DND-41 (cell line): ENCODE measurements at regions not wholly inside any gene's neighbourhood (a gene's known extent, or its start where the extent isn't known, plus 50 kb on each side); places are given as distances from the start of the nearest gene placed in this dataset.

ENCODE experiments used
- ATAC-seq: fragments of 200-7000 bp; cut with Tn5 transposase; 3 replicates; pipeline ENCODE4 v1.9.1; 2021; ENCODE audit warnings: low read depth; ENCODE audit not compliant: insufficient read depth
- DNase-seq: peaks from one replicate; pipeline ENCODE4 v3.0.0-alpha.2; 2020
- H2AFZ ChIP-seq: 2 replicates; pipeline ENCODE4 v1.6.0; 2012; ENCODE audit warnings: low read depth, low read length
- H3K27ac ChIP-seq: 2 replicates; pipeline ENCODE4 v1.5.1; 2012; ENCODE audit warnings: low read length, inconsistent platforms
- H3K27me3 ChIP-seq: fragments of 200-600 bp; sonication (generic); 2 replicates; pipeline ENCODE4 v1.6.0; 2012; ENCODE audit warnings: low read length, mild to moderate bottlenecking, inconsistent platforms; ENCODE audit not compliant: insufficient read depth, poor library complexity
- H3K36me3 ChIP-seq: 2 replicates; pipeline ENCODE4 v1.5.1; 2012; ENCODE audit warnings: low read length, inconsistent platforms; ENCODE audit not compliant: insufficient read depth
- H3K4me1 ChIP-seq: 2 replicates; pipeline ENCODE4 v1.5.1; 2012; ENCODE audit warnings: mild to moderate bottlenecking, low read length; ENCODE audit not compliant: insufficient read depth
- H3K4me2 ChIP-seq: 2 replicates; pipeline ENCODE4 v1.6.0; 2012; ENCODE audit warnings: mild to moderate bottlenecking, moderate library complexity, low read length, inconsistent platforms; ENCODE audit not compliant: insufficient read depth
- H3K4me3 ChIP-seq, 2 experiments: fragments of 200-600 bp in 1 of 2; shearing (Covaris generic) in 1 of 2; 2 replicates each; pipeline ENCODE4 v1.5.1; 2012 to 2016; ENCODE audit warnings: inconsistent platforms in 2 of 2, low read length in 2 of 2, mild to moderate bottlenecking in 2 of 2, low read depth in 1 of 2, moderate library complexity in 1 of 2
- H3K79me2 ChIP-seq: 2 replicates; pipeline ENCODE4 v1.6.0; 2012; ENCODE audit warnings: low read length, inconsistent platforms; ENCODE audit not compliant: insufficient read depth
- H3K9ac ChIP-seq: 2 replicates; pipeline ENCODE4 v1.6.0; 2012; ENCODE audit warnings: low read depth, mild to moderate bottlenecking, inconsistent platforms, low read length, moderate library complexity
- H3K9me3 ChIP-seq: 2 replicates; pipeline ENCODE4 v1.5.1; 2012; ENCODE audit warnings: low read length, moderate library complexity, mild to moderate bottlenecking, inconsistent platforms; ENCODE audit not compliant: insufficient read depth, severe bottlenecking
- H4K20me1 ChIP-seq: 2 replicates; pipeline ENCODE4 v1.6.0; 2012; ENCODE audit warnings: low read length; ENCODE audit not compliant: insufficient read depth
- CTCF ChIP-seq: IDR thresholded peaks from 2 replicates; pipeline ENCODE4 v1.5.1; 2012; ENCODE audit warnings: borderline replicate concordance, low read length, moderate library complexity, mild to moderate bottlenecking; ENCODE audit not compliant: poor library complexity, severe bottlenecking; ENCODE audit errors: extremely low read depth
- EZH2 ChIP-seq: IDR thresholded peaks from 3 replicates; pipeline ENCODE4 v1.6.1; 2012; ENCODE audit warnings: borderline replicate concordance, low read depth, mild to moderate bottlenecking, moderate library complexity, low read length, inconsistent platforms; ENCODE audit not compliant: severe bottlenecking

GRCh38 chr2:10245661-10246060 lies 57.0 kb upstream of the HPCAL1 start:
- no peak overlapping the region for H3K9ac ChIP-seq
- no peaks in the 10 kb centered on the region for H3K4me1 ChIP-seq
- ATAC-seq (no peak), DNase-seq (no peak)
- H3K27ac ChIP-seq: no peak overlapping the region
- no peaks in the 10 kb centered on the region for H3K27me3 ChIP-seq
- no peaks in the 10 kb centered on the region for H3K36me3 ChIP-seq
- H4K20me1 ChIP-seq: no peaks in the 10 kb centered on the region
- peaks cover 10% of the 10 kb centered on the region for H3K9me3 ChIP-seq
- H3K4me3 ChIP-seq: no peak overlapping the region
- no peaks in the 10 kb centered on the region for H3K79me2 ChIP-seq
- no peak for TF ChIP-seq CTCF
- no peak for TF ChIP-seq EZH2
- no peak overlapping the region for H3K4me2 ChIP-seq
- H2AFZ ChIP-seq: no peak overlapping the region

- TF ChIP-seq EZH2: no peak
- TF ChIP-seq CTCF: no peak
- Histone ChIP-seq H3K4me1 (no peaks in the 10 kb centered on the region), H3K27me3 (no peaks in the 10 kb centered on the region), H3K4me2 (no peak overlapping the region), H4K20me1 (no peaks in the 10 kb centered on the region), H3K36me3 (no peaks in the 10 kb centered on the region), H3K9me3 (peaks cover 11% of the 10 kb centered on the region), H3K27ac (no peak overlapping the region), H3K4me3 (no peak overlapping the region), H3K9ac (no peak overlapping the region), H2AFZ (no peak overlapping the region), H3K79me2 (no peaks in the 10 kb centered on the region)
- DNase-seq: no peak
- ATAC-seq: no peak
These were observed 56.3 kb upstream of the HPCAL1 start for GRCh38 chr2:10246370-10246769.

- no peaks in the 10 kb centered on the region for H4K20me1 ChIP-seq
- no peaks in the 10 kb centered on the region for H3K27me3 ChIP-seq
- no peaks in the 10 kb centered on the region for H3K4me1 ChIP-seq
- H2AFZ ChIP-seq: no peak overlapping the region
- no peak overlapping the region for H3K9ac ChIP-seq
- H3K36me3 ChIP-seq: no peaks in the 10 kb centered on the region
- no peak for TF ChIP-seq EZH2
- no peak for TF ChIP-seq CTCF
- no peaks in the 10 kb centered on the region for H3K79me2 ChIP-seq
- ATAC-seq: no peak
- DNase-seq: no peak
- peaks cover 11% of the 10 kb centered on the region for H3K9me3 ChIP-seq
- no peak overlapping the region for H3K4me3 ChIP-seq
- H3K4me2 ChIP-seq: no peak overlapping the region
- no peak overlapping the region for H3K27ac ChIP-seq
These were observed 55.9 kb upstream of the HPCAL1 start for GRCh38 chr2:10246831-10247230.

- Histone ChIP-seq H3K27me3 (no peaks in the 10 kb centered on the region), H3K36me3 (no peaks in the 10 kb centered on the region), H3K79me2 (no peaks in the 10 kb centered on the region), H3K9ac (no peak overlapping the region), H3K4me2 (no peak overlapping the region), H4K20me1 (no peaks in the 10 kb centered on the region), H3K9me3 (peaks cover 11% of the 10 kb centered on the region), H3K4me3 (no peak overlapping the region), H3K27ac (no peak overlapping the region), H3K4me1 (no peaks in the 10 kb centered on the region), H2AFZ (no peak overlapping the region)
- TF ChIP-seq EZH2 (no peak), CTCF (no peak)
- ATAC-seq (no peak), DNase-seq (no peak)
These were observed 52.9 kb upstream of the HPCAL1 start for GRCh38 chr2:10249798-10250197.
